Iris pigment epithelial cell (primary cell): ENCODE measurements at regions not wholly inside any gene's neighbourhood (a gene's known extent, or its start where the extent isn't known, plus 50 kb on each side); places are given as distances from the start of the nearest gene placed in this dataset.

Experiments
- DNase-seq: peaks from one replicate; pipeline ENCODE4 v3.0.0-alpha.2; 2011; ENCODE audit warnings: low read depth

DNA sequence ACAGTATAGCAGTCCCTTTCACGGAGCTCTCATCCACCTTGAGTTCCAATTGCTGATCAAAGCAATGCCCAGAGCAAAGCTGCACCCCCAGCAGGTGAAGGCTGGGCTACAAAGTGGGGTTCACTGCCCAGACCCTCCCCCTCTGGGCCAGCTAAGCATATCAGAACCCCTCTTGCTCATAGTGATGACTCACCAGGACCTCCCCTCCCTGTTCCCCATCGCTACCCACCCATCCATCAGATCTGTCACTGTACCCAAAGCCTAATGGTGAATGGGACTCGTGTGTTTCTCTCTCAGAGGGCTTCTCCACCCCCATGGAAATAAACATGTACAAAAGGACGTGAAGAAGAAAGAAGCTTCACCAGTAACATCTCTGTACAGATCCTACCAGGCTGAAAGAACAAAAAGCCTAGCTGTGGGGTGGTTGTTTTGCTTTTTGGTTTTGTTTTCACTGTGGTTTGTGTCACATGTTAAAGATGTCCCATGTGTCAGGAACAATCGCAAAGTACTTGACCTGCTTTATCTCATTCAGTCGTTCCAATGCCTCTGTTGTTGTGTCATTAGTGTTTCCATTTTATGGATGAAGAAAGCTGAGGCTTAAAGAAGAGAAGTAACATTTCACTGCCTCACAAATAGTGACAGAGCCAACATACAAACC lies 518.5 kb downstream of the CD83 start:
- no peak for DNase-seq

DNA sequence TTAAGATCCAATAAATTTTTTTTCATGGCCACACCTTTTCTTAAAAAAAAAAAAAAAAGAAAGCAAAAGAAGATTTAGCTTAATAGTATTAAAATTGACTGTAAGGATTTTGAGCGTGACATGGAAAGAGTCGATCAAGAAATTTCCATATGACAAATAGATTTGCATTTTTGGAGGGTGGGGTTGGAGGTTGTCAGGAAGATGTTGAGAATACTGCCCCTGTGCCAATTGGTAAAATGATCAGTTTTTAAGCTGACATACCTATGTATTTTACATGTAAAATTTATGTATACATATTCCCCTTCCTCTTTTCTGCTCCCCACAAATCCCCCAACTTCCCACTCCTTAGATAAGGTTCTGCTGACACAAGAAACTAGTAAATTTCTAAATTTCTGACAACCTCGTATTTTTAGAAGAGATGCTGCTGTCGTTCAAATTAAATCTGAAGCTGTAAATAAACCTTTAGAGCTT lies 520.9 kb downstream of the CD83 start:
- no peak for DNase-seq

DNA sequence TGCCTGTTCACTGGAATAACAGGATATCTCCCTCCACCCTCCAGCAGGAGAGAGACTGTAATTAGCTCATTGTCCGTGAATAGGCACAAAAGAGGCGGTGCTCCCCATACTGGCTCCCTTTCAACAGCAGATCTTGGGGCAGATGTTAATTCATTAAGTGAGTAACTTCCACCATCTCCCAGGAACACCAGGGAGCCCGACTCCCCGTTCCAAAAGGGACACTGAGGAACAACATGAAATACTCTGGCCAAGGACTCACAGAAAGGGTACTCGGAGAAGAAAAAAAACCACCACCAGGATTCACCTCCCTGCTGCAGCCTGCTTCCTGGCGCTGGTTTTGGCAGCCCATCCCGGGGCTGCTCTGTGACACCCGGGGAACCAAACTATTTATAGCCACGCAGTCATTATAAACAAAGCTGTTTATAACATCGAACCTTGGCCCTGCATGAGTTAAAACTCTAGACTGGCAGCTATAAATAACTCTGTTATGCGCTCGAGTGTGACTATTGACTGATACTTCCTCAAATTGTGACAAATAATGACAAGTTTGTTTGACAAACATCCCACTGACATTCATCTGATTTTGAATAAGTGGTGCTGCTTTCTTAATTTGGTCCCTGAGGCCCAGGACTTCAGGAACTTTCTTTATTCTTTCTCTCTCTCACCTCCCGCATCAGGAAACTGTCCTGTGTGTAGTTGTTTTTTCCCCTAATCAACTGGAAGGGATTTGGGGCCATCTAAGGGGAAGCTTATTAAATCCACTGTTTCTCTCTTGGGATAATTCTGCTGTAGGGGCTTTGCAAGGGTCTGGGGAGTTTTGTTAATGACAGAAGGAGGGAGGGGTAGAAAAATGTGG lies 521.6 kb downstream of the CD83 start:
- peak; percentile 12 for DNase-seq

DNA sequence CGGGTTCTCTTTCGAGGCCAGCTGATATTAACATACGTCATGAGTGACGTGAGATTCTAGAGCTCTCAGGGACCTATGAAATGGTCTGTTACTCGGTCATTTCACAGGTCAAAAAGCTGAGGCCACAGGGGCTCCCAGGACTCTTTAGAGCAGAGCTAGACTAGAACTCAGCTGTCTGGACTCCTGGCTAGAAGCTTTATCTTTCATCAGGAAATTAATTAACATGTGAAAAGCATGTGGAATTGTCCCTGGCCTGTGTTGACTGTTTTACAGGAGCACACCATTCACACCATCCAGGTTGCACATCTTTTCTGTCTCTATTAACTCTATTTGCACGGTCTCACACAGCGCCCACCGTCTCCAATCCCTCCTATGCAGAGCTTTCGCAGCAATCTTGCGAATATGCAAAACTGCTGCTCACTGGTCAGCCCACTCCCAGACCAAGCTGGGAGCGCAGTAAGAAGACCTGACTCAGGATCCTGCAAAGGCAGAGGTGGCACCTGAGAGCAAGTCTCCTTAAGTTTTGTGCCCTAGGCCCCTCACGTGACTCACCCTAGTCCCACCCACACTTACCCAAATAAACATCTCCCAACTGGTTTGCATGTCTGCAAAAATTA lies 522.5 kb downstream of the CD83 start:
- DNase-seq, result no peak

DNA sequence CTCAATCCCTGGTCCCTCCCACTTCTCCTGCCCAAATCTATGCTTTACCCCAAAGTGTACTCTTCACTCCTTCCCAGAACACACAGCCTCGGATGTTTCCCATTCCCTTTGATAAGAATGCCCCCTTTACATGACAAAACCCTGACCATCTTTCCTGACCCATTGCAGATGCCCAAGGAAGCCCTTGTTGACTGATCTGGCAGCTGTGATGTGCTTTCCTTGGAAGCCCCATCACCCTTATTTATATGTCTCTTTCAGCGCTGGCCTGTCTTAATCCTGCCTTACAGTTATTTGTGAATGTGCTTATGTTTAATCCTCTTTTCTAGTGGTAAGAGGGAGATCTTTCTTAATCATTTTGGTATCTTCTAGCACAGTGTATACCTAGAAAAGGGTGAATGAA lies 523.1 kb downstream of the CD83 start:
- no peak for DNase-seq

DNA sequence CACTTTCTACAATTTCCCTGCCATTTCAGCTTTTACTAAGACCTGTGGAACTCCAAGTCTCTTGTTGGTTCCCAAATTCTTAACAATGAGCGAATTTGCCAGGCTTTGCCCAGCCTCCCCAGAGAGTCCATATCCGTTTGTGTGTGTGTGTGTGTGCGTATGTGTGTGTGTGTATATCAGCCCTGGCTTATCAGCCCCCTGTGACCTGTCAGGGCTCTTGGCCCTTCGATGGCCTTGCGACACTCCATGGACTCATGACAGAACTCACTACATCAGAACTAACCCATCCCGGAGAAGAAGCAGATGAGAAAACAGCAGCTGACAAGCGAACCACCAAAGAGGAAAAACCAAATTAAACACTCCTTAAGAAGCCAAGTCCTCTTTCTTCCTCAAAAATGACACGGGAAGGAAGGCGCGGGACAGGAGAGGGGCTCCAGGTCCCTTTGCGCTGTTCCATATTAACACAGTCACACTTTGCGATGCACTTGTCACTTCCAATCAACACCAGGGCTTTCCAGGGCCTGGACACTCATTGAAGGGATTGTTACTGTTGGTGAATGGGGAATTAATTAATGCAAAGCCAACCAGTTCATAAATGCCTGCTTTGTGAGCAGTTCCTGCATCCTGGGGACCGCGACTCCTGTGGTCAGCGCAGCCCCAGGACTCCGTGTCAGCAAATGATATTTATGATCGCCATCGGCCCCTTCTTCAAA lies 524.0 kb downstream of the CD83 start:
- no peak for DNase-seq

DNA sequence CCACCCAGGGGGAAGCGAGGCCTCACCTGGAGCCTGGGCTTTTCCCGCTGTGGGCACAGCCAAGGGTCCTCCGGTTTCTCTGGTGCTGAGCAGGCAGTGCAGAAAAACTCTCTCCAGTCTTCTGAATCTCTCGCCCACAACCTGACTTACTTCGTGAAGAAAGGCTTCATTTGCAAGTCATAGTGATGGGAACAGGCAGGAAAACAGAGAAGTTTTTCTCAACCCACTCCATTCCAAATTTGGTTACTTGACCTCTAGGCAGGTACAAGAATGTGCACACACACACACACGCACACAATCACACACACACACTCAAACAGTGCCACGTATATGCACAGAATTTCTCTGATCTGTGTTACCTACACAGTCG lies 524.5 kb downstream of the CD83 start:
- DNase-seq, result no peak

DNA sequence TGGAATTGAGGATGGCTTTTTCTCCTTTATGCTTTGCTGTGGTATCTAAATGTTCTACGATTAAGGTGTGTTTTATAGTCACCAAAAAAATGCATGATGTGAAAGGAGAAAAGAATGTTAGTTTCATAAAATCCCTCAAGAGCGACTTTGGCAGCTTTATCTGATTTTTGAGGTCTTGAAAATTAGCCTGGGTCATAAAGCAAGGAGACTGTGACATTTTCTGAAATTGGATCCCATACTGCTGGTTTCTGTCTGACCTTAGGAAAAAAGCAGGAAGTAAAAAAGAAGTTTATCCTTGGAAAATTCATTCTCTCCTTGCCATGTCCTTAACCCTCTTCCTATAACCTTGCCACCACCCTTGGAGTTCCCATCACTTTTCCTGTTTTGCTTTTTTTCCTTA lies 525.3 kb downstream of the CD83 start:
- no peak for DNase-seq

DNA sequence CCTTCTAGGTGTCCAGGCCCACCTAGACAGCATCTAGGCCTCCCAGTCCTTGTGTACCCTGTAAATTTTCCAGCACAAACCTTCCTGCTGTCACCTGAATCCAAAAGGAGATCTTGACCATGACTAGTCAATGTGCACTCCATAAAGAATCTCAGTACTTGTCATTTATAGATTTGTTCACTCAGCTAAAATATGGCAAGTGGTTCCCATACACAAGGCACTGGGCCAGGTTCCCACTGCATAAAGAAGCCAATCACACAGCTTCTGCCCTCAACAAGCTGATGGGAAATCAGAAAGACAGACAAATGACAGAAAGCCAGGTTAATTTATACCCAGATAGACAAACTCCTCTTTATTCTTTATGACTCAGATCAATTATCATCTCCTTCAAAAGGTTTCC lies 526.8 kb downstream of the CD83 start:
- DNase-seq, result no peak

DNA sequence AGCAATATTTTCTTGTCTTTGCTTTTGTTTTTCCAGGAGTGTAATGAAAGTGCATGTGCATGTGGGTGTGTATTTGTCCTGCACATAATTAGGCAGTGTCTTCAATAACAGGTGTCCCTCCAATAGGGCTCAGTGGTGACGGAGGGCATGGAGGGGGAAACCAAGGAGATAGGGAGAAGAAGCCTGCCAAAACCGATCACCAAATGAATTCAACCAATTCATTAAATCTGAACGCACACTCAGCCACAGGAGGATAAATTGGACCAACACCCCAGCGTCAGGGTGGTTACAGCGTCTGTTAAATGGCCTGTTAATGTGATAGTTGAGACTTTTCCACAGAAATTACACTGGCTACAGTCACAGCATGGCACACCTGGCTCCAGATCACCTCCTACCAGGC lies 527.6 kb downstream of the CD83 start:
- no peak for DNase-seq

DNA sequence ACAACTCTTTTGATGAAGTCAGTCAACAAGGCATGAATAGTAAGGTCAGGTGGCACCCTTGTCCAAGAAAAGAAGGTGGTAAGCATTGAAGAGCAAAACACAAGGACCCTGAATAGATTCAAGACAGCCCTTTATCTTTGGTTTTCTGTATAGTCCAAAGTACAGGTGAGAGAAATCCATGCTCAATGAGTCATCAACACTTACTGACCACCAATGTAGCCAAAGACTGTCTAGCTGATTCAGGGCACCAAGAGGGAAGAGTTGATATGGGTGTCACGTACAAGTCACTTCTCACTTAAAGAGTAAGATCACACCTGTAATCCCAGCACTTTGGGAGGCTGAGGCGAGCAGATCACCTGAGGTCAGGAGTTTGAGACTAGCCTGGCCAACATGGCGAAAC lies 528.3 kb downstream of the CD83 start:
- DNase-seq, result no peak

DNA sequence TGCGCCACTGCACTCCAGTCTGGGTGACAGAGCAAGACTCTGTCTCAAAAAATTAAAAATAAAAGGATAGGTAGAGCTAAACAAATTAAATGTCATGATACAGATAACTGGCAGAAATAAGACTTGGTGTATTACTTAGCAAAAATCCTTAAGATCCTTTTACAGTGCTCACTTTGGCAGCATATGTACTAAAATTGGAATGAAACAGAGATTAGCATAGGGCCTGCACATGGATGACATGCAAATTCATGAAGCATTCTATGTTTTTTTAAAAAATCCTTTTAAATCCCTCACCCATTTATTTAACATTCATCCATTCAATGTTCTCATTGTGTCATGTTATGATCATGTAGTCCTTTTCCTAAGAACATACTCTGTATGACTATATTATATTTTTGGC lies 528.8 kb downstream of the CD83 start:
- DNase-seq, result no peak

DNA sequence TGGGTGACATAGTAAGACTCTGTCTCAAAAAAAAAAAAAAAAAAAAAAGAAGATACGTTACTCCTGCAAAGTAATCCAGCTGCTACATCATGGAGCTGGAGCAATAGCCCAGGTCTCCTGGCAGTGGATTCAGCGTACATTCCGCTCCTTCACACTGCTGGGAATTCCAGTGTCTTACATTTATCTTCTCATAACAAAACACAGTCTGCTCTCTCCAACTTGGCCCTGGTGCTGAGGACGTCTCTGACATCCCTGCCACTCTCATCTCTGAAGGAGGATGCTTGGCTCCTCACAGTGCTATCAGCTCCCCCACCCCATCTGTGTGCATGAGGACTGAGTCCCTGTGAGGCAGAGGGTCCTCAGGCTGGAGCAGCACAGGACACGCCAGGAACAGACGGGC lies 529.8 kb downstream of the CD83 start:
- DNase-seq, result no peak

DNA sequence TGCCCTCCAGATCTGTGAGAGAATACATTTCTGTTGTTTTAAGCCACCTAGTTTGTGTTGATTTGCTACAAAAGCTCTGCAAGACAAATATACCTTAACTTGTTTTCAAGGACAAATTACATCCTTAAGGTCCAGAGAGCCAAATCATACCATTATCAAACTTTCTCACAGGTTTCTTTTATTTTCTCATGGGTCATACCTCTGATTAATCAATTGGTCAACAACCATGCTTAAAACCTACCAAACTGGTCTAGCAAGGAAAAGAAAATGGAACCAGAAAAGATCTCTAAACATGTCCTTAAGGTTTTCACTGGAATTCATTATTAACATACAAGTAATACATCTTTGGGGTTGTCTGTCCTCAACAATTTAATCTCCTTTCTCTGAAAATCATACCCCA lies 535.0 kb downstream of the CD83 start:
- no peak for DNase-seq

DNA sequence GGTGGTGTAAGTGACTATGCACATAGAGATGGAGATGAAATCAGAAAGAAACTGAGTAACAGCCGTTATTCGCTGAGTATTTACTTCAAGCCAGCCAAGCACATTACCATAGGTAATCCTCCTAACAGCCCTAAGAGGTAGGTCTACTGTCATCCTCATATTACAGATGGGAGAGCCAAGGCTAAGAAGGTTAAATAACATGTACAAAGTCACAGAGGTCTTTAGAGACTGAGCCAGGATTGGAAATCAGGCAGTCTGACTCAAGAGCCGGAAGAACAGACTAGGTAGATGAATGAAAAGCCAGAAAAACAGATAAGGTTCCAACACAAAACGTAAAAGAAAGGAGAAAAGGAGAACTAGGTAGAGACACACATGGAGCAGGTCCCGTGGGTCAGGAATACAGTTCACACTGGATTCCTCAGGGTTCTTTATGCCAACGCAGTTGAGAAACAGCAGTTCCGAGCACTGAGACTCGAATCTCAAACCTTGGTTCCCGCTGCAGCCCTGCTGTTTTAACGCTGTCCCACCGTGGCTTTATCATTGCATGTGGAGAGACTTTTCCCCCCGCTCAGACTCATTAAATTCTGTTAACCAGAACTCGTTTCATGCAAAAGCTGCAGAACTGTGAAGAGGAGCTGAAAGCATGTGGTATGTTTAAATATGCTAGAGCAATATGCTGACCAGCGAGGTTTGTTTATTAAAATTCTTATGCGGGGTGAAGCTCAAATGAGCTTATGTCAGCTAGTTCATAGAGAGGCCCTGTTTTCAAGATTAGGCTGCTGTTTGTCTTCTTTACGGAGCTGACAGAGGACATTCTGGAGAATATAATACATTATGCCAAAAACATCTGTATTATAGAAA lies 537.9 kb downstream of the CD83 start:
- no peak for DNase-seq

DNA sequence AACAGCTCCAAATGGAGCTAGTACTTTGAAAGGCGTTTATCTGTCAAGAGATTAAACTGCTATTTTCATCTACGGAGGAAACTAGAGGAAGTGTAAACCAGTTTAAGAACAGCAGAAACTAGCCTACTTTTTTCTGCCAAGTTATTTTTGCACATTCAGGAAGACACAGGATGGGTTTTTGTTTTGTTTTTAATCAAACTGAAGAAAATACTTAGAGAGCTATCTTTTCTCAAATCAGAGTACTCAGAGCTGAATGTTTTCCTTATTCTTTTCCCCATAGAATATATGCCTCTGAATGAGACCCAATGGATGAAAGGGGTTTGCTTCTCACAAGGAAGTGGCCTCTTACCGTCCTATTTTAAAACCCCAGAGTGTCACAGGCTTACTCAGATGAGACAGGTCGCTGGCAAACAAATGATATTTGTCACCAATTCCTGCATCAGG lies 538.5 kb downstream of the CD83 start:
- DNase-seq, result no peak

DNA sequence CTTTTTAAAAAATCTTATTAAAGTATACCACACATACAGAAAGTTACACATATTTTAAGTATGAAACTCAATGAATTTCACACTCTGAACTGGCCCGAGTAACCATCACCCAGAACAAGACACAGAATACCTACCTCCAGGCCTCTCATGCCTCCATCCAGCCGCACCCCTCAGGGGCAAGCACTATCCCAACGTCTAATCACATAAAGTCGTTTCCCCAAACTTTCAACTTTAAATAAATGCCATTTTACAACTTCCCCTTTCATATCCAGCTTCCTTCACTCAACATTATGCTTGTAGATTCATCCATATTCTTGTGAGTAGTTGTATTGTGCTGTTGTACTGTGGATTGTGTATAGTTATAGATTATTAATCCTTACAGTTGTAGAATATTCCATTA lies 539.1 kb downstream of the CD83 start:
- no peak for DNase-seq

DNA sequence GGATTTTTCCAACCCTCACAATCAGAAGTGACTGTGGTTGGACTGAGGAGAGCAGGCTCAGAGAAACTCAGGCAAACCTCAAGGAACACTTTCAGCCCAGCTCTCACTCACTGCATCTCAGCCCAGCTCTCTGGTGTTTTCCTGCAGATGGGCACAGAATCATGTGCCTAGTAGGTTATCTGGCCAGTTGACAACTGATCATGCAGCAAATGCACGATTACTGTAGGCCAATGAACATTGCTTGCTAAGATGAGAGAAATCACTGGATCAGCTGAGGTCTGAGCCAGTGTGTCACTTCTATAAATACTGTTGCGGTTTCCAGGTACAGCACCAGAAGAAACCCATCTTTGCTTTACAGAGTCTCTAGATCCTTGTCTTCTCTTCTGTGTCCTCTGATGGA lies 540.5 kb downstream of the CD83 start:
- no peak for DNase-seq

DNA sequence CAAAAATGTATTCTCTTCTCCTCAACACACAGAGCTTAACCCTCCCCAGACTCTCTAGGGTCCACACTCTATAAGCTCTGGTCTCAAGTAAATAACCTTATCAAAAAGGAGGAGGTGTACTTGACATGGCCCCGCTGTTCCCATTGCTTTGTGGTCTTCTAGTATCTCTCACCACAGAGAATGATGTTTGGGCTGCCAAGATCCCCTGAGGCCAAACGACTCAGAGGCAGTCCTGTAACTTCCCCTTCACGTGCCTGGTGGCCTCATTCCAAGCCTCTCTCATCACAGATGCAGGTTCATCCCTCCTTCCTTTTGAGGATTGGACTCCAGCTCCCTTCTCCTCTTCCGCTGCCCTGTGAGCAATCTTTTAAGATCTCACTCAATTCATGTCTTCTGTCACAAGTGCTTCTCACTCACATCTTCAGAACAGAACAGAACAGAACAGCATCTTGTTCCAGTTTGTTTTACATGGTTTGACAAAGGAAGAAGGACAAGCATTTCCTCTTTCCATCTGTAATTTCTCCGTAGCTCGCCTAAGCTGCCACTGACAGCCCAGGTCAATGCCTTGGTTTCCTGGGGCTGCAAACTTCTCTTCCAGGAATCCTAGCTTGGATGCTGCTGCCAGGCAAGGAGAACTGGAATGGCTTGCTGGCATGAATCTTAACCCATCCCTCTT lies 541.5 kb downstream of the CD83 start:
- DNase-seq, result no peak

DNA sequence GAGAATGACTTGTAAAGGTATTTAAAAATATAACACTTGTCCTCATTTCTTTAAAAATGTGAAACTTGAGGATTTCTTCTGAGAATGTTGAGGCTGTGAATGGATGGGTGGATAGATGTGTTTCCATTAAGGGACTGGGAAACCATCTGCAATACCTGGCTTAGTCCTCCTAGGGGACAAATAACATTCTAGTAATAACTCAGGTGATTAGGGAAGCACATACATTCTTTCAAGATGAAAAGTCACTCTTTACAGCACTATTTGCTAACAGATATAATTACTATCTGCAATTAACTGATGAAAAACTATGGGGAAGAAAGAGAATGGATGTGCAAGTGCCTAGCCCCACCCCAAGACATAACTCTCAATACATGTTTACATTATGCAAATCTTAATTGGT lies 542.3 kb downstream of the CD83 start:
- no peak for DNase-seq
